GM12878 (cell line): ENCODE measurements at regions not wholly inside any gene's neighbourhood (a gene's known extent, or its start where the extent isn't known, plus 50 kb on each side); places are given as distances from the start of the nearest gene placed in this dataset.

Experiments
- ATAC-seq: fragments of 200-7000 bp; cut with Tn5 transposase; 3 replicates; pipeline ENCODE4 v1.9.1; 2020; ENCODE audit warnings: mild to moderate bottlenecking, moderate library complexity
- BruUV-seq: library from RNA; stranded (reverse); fragments of 400-500 nt; replicated peaks from 2 replicates; lab custom pipeline; 2021; lab: Mats Ljungman, UMichigan
- CTCF ChIA-PET: fragments of 300-600 bp; sonication (Branson Sonifier 250); formaldehyde crosslinking; extraction: SDS; loops from one replicate; lab custom pipeline; 2021; ENCODE audit warnings: inconsistent platforms; lab: Yijun Ruan, JAX
- POLR2A ChIA-PET: fragments of 350-600 bp; formaldehyde crosslinking; extraction: SDS; loops from one replicate; lab custom pipeline; 2021; ENCODE audit warnings: inconsistent platforms; lab: Charles Lee
- RAD21 ChIA-PET: fragments of 300-600 bp; sonication (Branson Sonifier 250); formaldehyde crosslinking; loops from one replicate; lab custom pipeline; 2023; ENCODE audit warnings: antibody characterized with exemption; ENCODE audit not compliant: unreplicated experiment; lab: Charles Lee
- SMC1A ChIA-PET: fragments of 300-600 bp; sonication (Branson Sonifier 250); formaldehyde crosslinking; loops from one replicate; lab custom pipeline; 2023; ENCODE audit not compliant: unreplicated experiment, uncharacterized antibody; lab: Charles Lee
- DNase-seq: peaks from one replicate; pipeline ENCODE4 v3.0.0-alpha.2; 2011; ENCODE audit warnings: low read depth, low spot score
- FAIRE-seq: peaks from 3 replicates; lab custom pipeline; 2011; peaks lifted over from hg19 to GRCh38; lab: Jason Lieb, UNC
- H2AFZ ChIP-seq: 2 replicates; pipeline ENCODE4 v1.6.0; 2011; ENCODE audit warnings: low read depth, low read length, control low read depth; ENCODE audit not compliant: control insufficient read depth
- H3K27ac ChIP-seq: 2 replicates; pipeline ENCODE4 v1.5.1; 2011; ENCODE audit warnings: control low read depth; ENCODE audit not compliant: control insufficient read depth, insufficient read depth
- H3K27me3 ChIP-seq, 2 experiments: replicated peaks in 1 of 2; 2 replicates each; pipeline versions ENCODE4 v1.6.0 to v1.6.1; 2011; ENCODE audit warnings: low read length in 1 of 2; ENCODE audit not compliant: control insufficient read depth in 2 of 2, insufficient read depth in 2 of 2
- H3K36me3 ChIP-seq, 2 experiments: 2 replicates each; pipeline ENCODE4 v1.5.1; 2011; ENCODE audit warnings: low read length in 1 of 2; ENCODE audit not compliant: control insufficient read depth in 2 of 2, insufficient read depth in 2 of 2
- H3K4me1 ChIP-seq: 2 replicates; pipeline ENCODE4 v1.6.1; 2011; ENCODE audit warnings: mild to moderate bottlenecking, low read length, moderate library complexity, mixed read lengths; ENCODE audit not compliant: control insufficient read depth, insufficient read depth
- H3K4me2 ChIP-seq: 2 replicates; pipeline ENCODE4 v1.6.0; 2011; ENCODE audit warnings: control low read depth; ENCODE audit not compliant: control insufficient read depth, insufficient read depth
- H3K4me3 ChIP-seq: fragments of 200-600 bp; sonication (generic); 2 replicates; pipeline ENCODE4 v1.5.1; 2016
- H3K79me2 ChIP-seq: 2 replicates; pipeline ENCODE4 v1.6.0; 2011; ENCODE audit warnings: low read length; ENCODE audit not compliant: control insufficient read depth, insufficient read depth
- H3K9ac ChIP-seq: 2 replicates; pipeline ENCODE4 v1.8.0; 2011; ENCODE audit warnings: low read length, control low read depth, mixed read lengths; ENCODE audit not compliant: control insufficient read depth, insufficient read depth
- H3K9me3 ChIP-seq: replicated peaks from 3 replicates; pipeline ENCODE4 v1.5.1; 2011; ENCODE audit warnings: mild to moderate bottlenecking, low read length; ENCODE audit not compliant: control insufficient read depth, insufficient read depth
- H4K20me1 ChIP-seq: 2 replicates; pipeline ENCODE4 v1.6.0; 2011; ENCODE audit not compliant: control insufficient read depth, insufficient read depth
- BCL11A ChIP-seq: IDR thresholded peaks from 2 replicates; pipeline ENCODE4 v1.6.1; 2011; ENCODE audit warnings: low read depth, low read length
- BHLHE40 ChIP-seq, 2 experiments: fragments of 450-650 bp in 1 of 2; IDR thresholded peaks; 2 replicates each; pipeline ENCODE4 v1.6.1; 2011 to 2017; ENCODE audit warnings: low read depth in 2 of 2, borderline replicate concordance in 1 of 2, improper control_type of control experiment in 1 of 2, low read length in 1 of 2, mild to moderate bottlenecking in 1 of 2
- CEBPB ChIP-seq, 2 experiments: fragments of 150-350 bp in 1 of 2; IDR thresholded peaks; 2 replicates each; pipeline ENCODE4 v1.6.1; 2012 to 2014; ENCODE audit warnings: low read depth in 2 of 2, low read length in 2 of 2, borderline replicate concordance in 1 of 2, inconsistent platforms in 1 of 2
- ELK1 ChIP-seq: IDR thresholded peaks from 2 replicates; pipeline ENCODE4 v1.6.1; 2012; ENCODE audit warnings: low read depth, low read length, improper control_type of control experiment
- MAX ChIP-seq: IDR thresholded peaks from 2 replicates; pipeline ENCODE4 v1.6.1; 2012; ENCODE audit warnings: low read depth, low read length, improper control_type of control experiment
- MTA2 ChIP-seq: fragments of 450-650 bp; IDR thresholded peaks from 2 replicates; pipeline ENCODE4 v1.6.1; 2016; ENCODE audit warnings: low read depth, mild to moderate bottlenecking, moderate library complexity
- NBN ChIP-seq: fragments of 450-650 bp; IDR thresholded peaks from 2 replicates; pipeline ENCODE4 v1.6.1; 2016
- NFXL1 ChIP-seq: fragments of 450-650 bp; IDR thresholded peaks from 2 replicates; pipeline ENCODE4 v1.6.1; 2017; ENCODE audit warnings: antibody characterized with exemption, mild to moderate bottlenecking, borderline replicate concordance
- PML ChIP-seq: IDR thresholded peaks from 2 replicates; pipeline ENCODE4 v1.6.1; 2012; ENCODE audit warnings: low read length, inconsistent platforms
- RELA ChIP-seq: fragments of 450-650 bp; IDR thresholded peaks from 2 replicates; pipeline ENCODE4 v1.8.0; 2014; ENCODE audit warnings: borderline replicate concordance; ENCODE audit not compliant: partially characterized antibody
- YBX1 ChIP-seq: fragments of 450-650 bp; IDR thresholded peaks from 2 replicates; pipeline ENCODE4 v1.6.1; 2016; ENCODE audit warnings: antibody characterized with exemption
- ZBTB4 ChIP-seq: fragments of 450-650 bp; formaldehyde crosslinking; IDR thresholded peaks from 2 replicates; pipeline ENCODE4 v1.4.0; 2022; ENCODE audit warnings: mild to moderate bottlenecking, moderate library complexity
- ZZZ3 ChIP-seq: IDR thresholded peaks from 2 replicates; pipeline ENCODE4 v1.6.1; 2011; ENCODE audit warnings: low read depth; ENCODE audit not compliant: control insufficient read depth, insufficient read length
- WGBS: methylation state at CpG from one replicate; pipeline ENCODE4 v1.1.6; 2016; ENCODE audit warnings: low lambda C conversion rate; ENCODE audit not compliant: insufficient replicate concordance, insufficient coverage; ENCODE audit errors: missing lambda C conversion rate; 5-methylcytosine and 5-hydroxymethylcytosine counted together
- in situ Hi-C: fragments of 300-500 bp; cut with MboI; formaldehyde crosslinking; loops from 9 replicates; pipeline ENCODE4 v1.14.3; 2018; ENCODE audit warnings: mixed read lengths
- intact Hi-C: fragments of 100-400 bp; cut with micrococcal nuclease; formaldehyde crosslinking; loops from one replicate; pipeline ENCODE4 v1.14.2; 2022; ENCODE audit not compliant: unreplicated experiment

- WGBS: 0% methylated on average over 1 of the region's 1 CpG
- H2AFZ ChIP-seq: no peak overlapping the region
- RAD21 ChIA-PET: no interaction called here
- no peaks in the 10 kb centered on the region for H3K27me3 ChIP-seq
- H3K4me2 ChIP-seq: no peak overlapping the region
- DNase-seq (no peak), ATAC-seq (no peak), FAIRE-seq (no peak)
- H3K4me1 ChIP-seq: no peaks in the 10 kb centered on the region
- no peaks in the 10 kb centered on the region for H3K36me3 ChIP-seq
- TF ChIP-seq ELK1 (no peak), NFXL1 (no peak), ZZZ3 (no peak), BCL11A (no peak), MAX (no peak), CEBPB (IDR thresholded peaks at IDR 0.05; ENCODE audit: borderline replicate concordance in 1 of 2, low read depth in 2 of 2, low read length in 2 of 2) (no peak), PML (no peak), YBX1 (no peak), ZBTB4 (CRISPR knock-in tag) (no peak), RELA (no peak), BHLHE40 (IDR thresholded peaks at IDR 0.05; ENCODE audit: borderline replicate concordance in 1 of 2, low read depth in 2 of 2, low read length in 1 of 2) (no peak), NBN (no peak), MTA2 (no peak)
- no TSS peak for BruUV-seq
- no peak overlapping the region for H3K4me3 ChIP-seq
- H4K20me1 ChIP-seq: no peaks in the 10 kb centered on the region
- in situ Hi-C loops (no loop called here), intact Hi-C loops (no loop called here)
- no peaks in the 10 kb centered on the region for H3K9me3 ChIP-seq
- no peaks in the 10 kb centered on the region for H3K79me2 ChIP-seq
- POLR2A ChIA-PET: no interaction called here
- CTCF ChIA-PET: no interaction called here
- no peak overlapping the region for H3K27ac ChIP-seq
- SMC1A ChIA-PET: no interaction called here
- H3K9ac ChIP-seq: no peak overlapping the region
These were observed 531.9 kb downstream of the OLFM4 start for GRCh38 chr13:53560556-53560955.
